ENCODE measurements at regions not wholly inside any gene's neighbourhood (a gene's known extent, or its start where the extent isn't known, plus 50 kb on each side); places are given as distances from the start of the nearest gene placed in this dataset.

DNA sequence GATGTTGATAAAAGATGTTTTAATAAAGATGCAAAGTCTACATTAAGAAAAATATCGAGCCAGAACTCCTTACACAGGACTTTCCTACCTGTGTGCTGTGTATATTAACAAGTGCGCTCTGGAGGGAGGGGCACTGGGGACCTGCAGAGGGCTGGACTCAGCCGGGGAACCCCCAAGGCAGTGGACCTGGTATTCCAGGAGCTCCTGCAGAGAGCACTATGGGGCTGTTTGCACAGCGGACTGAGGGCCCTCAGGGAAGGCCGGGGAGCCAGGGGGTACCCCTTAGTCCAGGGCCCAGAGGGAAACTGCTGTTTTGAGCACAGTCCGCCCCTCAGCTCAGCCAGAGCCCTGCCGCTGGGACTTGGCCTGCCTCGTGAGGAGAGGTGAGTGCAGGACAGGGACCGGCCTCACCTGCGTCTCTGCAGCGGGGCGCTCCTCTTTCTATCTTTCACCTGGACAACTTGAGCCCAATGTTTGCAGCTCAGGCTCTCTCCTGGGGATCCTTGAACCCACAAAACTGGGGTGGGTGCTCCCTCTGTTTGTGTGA is 168.4 kb downstream of the ARL4C start:
- Mint-ChIP-seq H3K27ac (no peak overlapping the region), H3K4me3 (no peak overlapping the region), H3K9me3 (no peaks in the 10 kb centered on the region), H3K4me1 (peaks cover 29% of the 10 kb centered on the region), H3K27me3 (no peaks in the 10 kb centered on the region), H3K36me3 (no peaks in the 10 kb centered on the region)
- no peak for DNase-seq

DNA sequence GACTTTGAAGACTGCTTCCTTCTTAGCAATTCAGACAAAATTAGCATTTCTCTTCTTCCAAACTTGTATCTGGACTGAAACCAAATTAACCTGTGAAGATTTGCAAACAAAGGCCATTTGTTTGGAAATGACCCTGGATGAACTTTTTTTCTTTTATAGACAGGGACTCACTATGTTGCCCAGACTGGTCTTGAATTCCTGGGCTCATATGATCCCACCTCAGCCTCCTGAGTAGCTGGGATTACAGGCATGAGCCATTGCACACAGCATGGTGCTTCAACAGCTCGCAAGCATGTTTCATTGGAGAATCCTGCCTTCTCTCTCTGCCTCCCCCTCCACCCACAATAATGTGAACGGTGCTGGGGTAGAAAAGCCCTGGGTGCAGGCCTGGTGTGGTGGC is 170.2 kb downstream of the ARL4C start:
- peaks cover 29% of the 10 kb centered on the region for H3K4me1 Mint-ChIP-seq
- H3K27me3 Mint-ChIP-seq = no peaks in the 10 kb centered on the region
- no peaks in the 10 kb centered on the region for H3K36me3 Mint-ChIP-seq
- no peak overlapping the region for H3K4me3 Mint-ChIP-seq
- DNase-seq = no peak
- no peak overlapping the region for H3K27ac Mint-ChIP-seq
- no peaks in the 10 kb centered on the region for H3K9me3 Mint-ChIP-seq

DNA sequence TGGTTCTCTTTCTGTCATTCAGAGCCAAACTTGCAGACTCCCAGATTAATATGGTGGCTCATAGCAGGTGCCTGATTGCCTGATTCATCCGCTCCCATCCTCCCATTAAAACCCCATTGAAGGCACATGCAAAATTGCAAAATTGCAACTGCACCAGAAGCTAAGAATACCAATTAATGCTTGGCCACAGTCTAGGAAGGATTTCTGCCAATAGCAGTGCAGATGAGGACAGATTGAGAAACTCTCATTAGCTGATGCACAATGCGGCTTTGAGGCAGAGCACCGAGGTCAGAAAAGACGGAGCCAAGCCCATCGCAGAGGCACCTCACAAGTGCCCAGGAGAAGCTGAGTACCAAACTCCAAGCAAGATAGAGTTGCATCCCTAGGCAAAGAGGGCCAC is 172.8 kb downstream of the ARL4C start:
- Mint-ChIP-seq H3K4me3 (no peak overlapping the region), H3K27me3 (no peaks in the 10 kb centered on the region), H3K4me1 (peaks cover 26% of the 10 kb centered on the region), H3K9me3 (peaks cover 3% of the 10 kb centered on the region), H3K36me3 (peaks cover 1% of the 10 kb centered on the region), H3K27ac (peak overlapping the region; percentile 69)
- no peak for DNase-seq

DNA sequence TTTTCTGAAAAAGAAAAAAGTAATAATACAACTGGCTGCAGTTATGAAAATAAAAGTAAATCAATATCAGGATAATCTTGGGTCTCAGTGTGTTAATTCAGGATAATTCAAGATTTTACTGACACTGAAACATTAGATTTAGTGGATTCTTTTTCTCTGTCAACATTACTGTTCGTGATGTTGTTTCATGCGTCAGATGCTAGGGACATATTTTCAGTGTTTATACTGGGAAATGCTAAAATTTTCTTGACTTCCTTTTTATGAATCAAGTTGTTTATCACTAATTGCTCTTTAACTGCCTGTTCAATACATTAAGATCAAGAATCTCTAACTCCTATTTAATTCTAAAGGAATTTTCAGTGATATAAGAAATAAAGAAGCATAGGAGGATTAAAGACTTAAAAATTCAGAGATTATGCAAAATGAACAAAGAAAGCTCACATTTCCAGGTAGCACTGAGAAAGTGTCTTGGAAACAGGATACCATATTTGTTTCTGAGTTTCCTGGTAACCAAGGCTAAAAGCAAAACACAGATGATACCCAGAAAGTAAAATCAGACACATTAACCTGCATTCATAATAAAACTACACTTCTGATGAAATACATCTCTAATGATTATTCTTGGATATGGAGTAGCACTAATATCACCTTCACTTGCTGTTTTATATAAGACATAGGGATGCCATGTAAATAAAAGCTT is 174.0 kb downstream of the ARL4C start:
- DNase-seq = no peak
- Mint-ChIP-seq H3K27me3 (no peaks in the 10 kb centered on the region), H3K36me3 (peaks cover 1% of the 10 kb centered on the region), H3K27ac (peak overlapping the region; percentile 83), H3K9me3 (peaks cover 3% of the 10 kb centered on the region), H3K4me3 (peak overlapping the region; percentile 22), H3K4me1 (peaks cover 23% of the 10 kb centered on the region)

- peaks cover 27% of the 10 kb centered on the region for H3K4me1 Mint-ChIP-seq
Measured at GRCh38 chr2:234320066-234320465, 176.8 kb downstream of the ARL4C start.

DNA sequence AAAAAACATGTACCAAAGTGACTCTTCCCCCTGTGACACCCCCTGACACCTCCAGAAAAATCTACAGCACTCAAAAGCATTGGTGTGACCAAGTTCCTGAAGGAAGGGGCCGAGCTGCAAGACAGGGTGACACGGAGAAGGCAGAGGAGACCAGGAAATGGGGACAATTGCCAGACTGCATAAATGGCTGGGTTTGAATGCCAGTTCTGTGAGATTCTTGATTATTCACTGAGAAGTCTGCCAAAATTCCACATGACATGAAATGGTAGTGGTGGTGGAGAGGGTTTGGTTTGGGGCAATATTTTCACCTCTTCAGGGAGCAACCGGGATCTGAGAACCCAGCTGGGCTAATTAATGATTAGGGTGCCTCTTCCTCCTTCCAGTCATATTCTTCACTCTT is 178.5 kb downstream of the ARL4C start:
- H3K4me1 Mint-ChIP-seq = peaks cover 28% of the 10 kb centered on the region
- H3K27me3 Mint-ChIP-seq = no peaks in the 10 kb centered on the region
- no peak overlapping the region for H3K27ac Mint-ChIP-seq
- no peak overlapping the region for H3K4me3 Mint-ChIP-seq
- peaks cover 5% of the 10 kb centered on the region for H3K36me3 Mint-ChIP-seq
- H3K9me3 Mint-ChIP-seq = peaks cover 6% of the 10 kb centered on the region
- no peak for DNase-seq

More at GRCh38 chr2:234320066-234320465, 176.8 kb downstream of the ARL4C start:
- Mint-ChIP-seq H3K36me3 (peaks cover 5% of the 10 kb centered on the region), H3K27ac (no peak overlapping the region), H3K27me3 (no peaks in the 10 kb centered on the region), H3K4me3 (no peak overlapping the region), H3K9me3 (peaks cover 6% of the 10 kb centered on the region)
- no peak for DNase-seq

DNA sequence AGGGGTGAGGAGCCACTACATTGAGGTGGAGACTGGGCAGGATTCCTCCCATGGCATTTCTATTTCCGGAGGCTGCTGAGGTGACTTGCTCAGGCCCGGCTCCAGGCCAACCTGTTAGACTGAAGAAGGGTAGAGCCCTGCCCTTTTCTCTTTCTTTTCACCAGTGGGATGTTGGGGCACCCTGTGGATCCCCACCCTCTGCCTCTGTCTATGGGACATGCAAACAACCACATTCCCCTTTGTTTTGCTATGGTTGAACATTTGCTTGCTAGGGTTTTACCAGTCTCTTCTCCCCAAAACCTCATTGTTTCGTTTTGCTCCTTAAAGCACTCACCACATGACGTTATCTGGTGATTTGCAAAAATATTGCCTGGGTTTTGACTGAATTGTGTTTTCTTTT is 183.3 kb downstream of the ARL4C start:
- Mint-ChIP-seq H3K4me1 (peaks cover 42% of the 10 kb centered on the region), H3K4me3 (peak overlapping the region; percentile 19), H3K27me3 (no peaks in the 10 kb centered on the region), H3K36me3 (peaks cover 17% of the 10 kb centered on the region), H3K9me3 (peaks cover 14% of the 10 kb centered on the region), H3K27ac (peak overlapping the region; percentile 4)
- no peak for DNase-seq

- H3K9me3 Mint-ChIP-seq = peaks cover 17% of the 10 kb centered on the region
- no peak for DNase-seq
- H3K36me3 Mint-ChIP-seq = peaks cover 24% of the 10 kb centered on the region
- peak overlapping the region; percentile 97 for H3K27ac Mint-ChIP-seq
- no peaks in the 10 kb centered on the region for H3K27me3 Mint-ChIP-seq
- H3K4me1 Mint-ChIP-seq = peaks cover 63% of the 10 kb centered on the region
- H3K4me3 Mint-ChIP-seq = no peak overlapping the region
Measured at GRCh38 chr2:234310166-234310565, 186.7 kb downstream of the ARL4C start.

GRCh38 chr2:234309431-234309830 is 187.4 kb downstream of the ARL4C start:
- peaks cover 67% of the 10 kb centered on the region for H3K4me1 Mint-ChIP-seq
- no peak for DNase-seq
- no peaks in the 10 kb centered on the region for H3K27me3 Mint-ChIP-seq
- H3K4me3 Mint-ChIP-seq = peak overlapping the region; percentile 32
- H3K36me3 Mint-ChIP-seq = peaks cover 24% of the 10 kb centered on the region
- peak overlapping the region; percentile 97 for H3K27ac Mint-ChIP-seq
- peaks cover 17% of the 10 kb centered on the region for H3K9me3 Mint-ChIP-seq

DNA sequence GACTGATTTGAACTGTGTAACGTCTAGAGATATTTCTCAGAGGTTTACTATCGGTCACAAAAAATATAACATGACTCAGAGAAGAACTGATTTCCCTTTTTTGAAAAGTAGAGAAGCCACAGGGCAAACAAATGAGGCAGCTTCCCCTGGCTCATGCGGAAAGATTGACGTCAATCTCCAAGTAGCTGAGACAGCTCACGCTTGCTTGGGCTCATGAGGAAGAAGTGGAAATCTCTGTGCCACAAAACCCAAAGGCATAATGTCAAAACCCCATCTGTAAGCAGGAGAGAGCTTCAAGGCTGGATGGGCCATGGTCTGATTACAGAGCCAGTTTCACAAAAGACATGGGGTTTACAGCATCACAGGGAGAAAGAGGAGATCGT is 188.1 kb downstream of the ARL4C start:
- peak; percentile 78 for DNase-seq
- Mint-ChIP-seq H3K27me3 (no peaks in the 10 kb centered on the region), H3K4me1 (peaks cover 66% of the 10 kb centered on the region), H3K36me3 (peaks cover 24% of the 10 kb centered on the region), H3K4me3 (peak overlapping the region; percentile 32), H3K27ac (peak overlapping the region; percentile 97), H3K9me3 (peaks cover 17% of the 10 kb centered on the region)

DNA sequence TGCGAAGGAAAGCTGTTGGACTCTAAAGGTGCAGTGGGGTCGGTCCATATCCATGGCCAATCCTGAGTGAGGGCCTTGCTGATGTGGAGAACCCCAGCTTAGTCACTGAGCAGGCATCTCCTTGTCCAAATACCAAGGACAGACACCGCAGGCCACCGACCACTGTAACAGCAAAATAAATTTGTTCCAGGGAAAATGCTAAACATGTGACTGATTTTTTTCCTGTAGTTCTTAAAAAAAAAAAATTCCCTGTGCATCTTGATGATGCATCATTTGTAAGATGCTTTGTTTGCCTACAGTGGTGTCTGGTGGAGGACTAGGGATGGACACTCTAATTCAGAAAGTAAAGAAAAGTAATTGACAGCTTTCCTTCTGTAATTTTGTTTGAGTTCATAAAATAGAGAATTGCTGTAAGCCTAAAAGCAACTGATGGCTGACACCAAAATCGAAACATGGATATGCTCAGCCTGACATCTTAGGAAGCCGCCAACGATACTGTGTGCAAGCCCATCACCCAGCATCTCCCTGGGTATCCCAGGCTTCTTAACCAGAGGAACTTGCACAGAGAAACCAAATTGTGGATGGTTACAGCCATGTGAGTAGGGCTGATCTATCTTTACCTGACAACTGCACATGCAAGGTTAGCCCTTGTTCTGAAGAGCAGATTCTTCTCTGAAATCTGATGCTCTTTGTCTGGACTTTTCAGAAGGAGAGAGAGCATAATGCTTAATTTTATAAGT is 188.6 kb downstream of the ARL4C start:
- peaks cover 17% of the 10 kb centered on the region for H3K9me3 Mint-ChIP-seq
- no peak overlapping the region for H3K4me3 Mint-ChIP-seq
- no peak for DNase-seq
- H3K27me3 Mint-ChIP-seq = no peaks in the 10 kb centered on the region
- peaks cover 63% of the 10 kb centered on the region for H3K4me1 Mint-ChIP-seq
- peaks cover 24% of the 10 kb centered on the region for H3K36me3 Mint-ChIP-seq
- peak overlapping the region; percentile 97 for H3K27ac Mint-ChIP-seq

GRCh38 chr2:234307322-234307961 is 189.4 kb downstream of the ARL4C start:
- H3K36me3 Mint-ChIP-seq = peaks cover 24% of the 10 kb centered on the region
- DNase-seq = no peak
- peaks cover 17% of the 10 kb centered on the region for H3K9me3 Mint-ChIP-seq
- no peaks in the 10 kb centered on the region for H3K27me3 Mint-ChIP-seq
- no peak overlapping the region for H3K4me3 Mint-ChIP-seq
- peaks cover 68% of the 10 kb centered on the region for H3K4me1 Mint-ChIP-seq
- peak overlapping the region; percentile 97 for H3K27ac Mint-ChIP-seq

- no peak for DNase-seq
- H3K4me3 Mint-ChIP-seq = no peak overlapping the region
- H3K27ac Mint-ChIP-seq = peak overlapping the region; percentile 97
- no peaks in the 10 kb centered on the region for H3K27me3 Mint-ChIP-seq
- H3K9me3 Mint-ChIP-seq = peaks cover 17% of the 10 kb centered on the region
- peaks cover 75% of the 10 kb centered on the region for H3K4me1 Mint-ChIP-seq
- peaks cover 24% of the 10 kb centered on the region for H3K36me3 Mint-ChIP-seq
Measured at GRCh38 chr2:234306426-234307173, 190.3 kb downstream of the ARL4C start.

DNA sequence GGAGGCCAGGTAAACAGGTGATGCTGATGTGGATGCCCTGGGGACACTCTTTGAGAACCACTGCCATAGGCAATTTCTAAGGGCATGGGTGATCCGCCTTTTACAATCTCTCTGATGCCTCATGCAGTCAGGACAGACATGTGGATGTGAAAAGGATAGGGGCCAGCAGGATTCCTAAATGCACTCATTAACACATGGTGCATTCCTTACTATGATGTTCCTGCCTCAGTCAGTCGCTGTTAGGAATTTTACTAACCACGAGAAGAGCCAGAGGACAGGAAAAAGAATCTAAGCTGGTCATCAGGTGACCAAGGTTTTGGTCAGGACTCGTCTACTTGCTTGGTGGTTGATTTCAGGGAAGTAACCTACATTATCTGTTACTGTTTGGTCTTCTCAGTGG is 191.0 kb downstream of the ARL4C start:
- peaks cover 17% of the 10 kb centered on the region for H3K9me3 Mint-ChIP-seq
- no peak overlapping the region for H3K27ac Mint-ChIP-seq
- H3K4me3 Mint-ChIP-seq = no peak overlapping the region
- H3K4me1 Mint-ChIP-seq = peaks cover 81% of the 10 kb centered on the region
- H3K27me3 Mint-ChIP-seq = no peaks in the 10 kb centered on the region
- H3K36me3 Mint-ChIP-seq = peaks cover 24% of the 10 kb centered on the region
- no peak for DNase-seq

GRCh38 chr2:234304950-234305349 is 191.9 kb downstream of the ARL4C start:
- no peaks in the 10 kb centered on the region for H3K27me3 Mint-ChIP-seq
- no peak overlapping the region for H3K4me3 Mint-ChIP-seq
- H3K36me3 Mint-ChIP-seq = peaks cover 22% of the 10 kb centered on the region
- peaks cover 80% of the 10 kb centered on the region for H3K4me1 Mint-ChIP-seq
- H3K27ac Mint-ChIP-seq = no peak overlapping the region
- no peak for DNase-seq
- peaks cover 14% of the 10 kb centered on the region for H3K9me3 Mint-ChIP-seq

Data from activated naive CD8-positive, alpha-beta T cell treated with anti-CD3 and anti-CD28 coated beads for 36 hours (primary cell).